Adipocyte (in vitro differentiated cells): ENCODE measurements at regions not wholly inside any gene's neighbourhood (a gene's known extent, or its start where the extent isn't known, plus 50 kb on each side); places are given as distances from the start of the nearest gene placed in this dataset.
A peak's percentile ranks its signal among the peaks of the same experiment; 100 is the strongest.

ENCODE experiments used
- DNase-seq: peaks from one replicate; pipeline ENCODE4 v3.0.0-alpha.2; 2015; ENCODE audit warnings: low read depth
- H3K27me3 ChIP-seq: replicated peaks from 2 replicates; pipeline ENCODE4 v1.7.0; 2013; ENCODE audit warnings: mild to moderate bottlenecking, low read length, moderate library complexity; ENCODE audit not compliant: control insufficient read depth, insufficient read depth
- H3K36me3 ChIP-seq: 2 replicates; pipeline ENCODE4 v1.7.0; 2013; ENCODE audit warnings: low read length, mild to moderate bottlenecking, moderate library complexity; ENCODE audit not compliant: control insufficient read depth, insufficient read depth, severe bottlenecking
- H3K4me1 ChIP-seq: 2 replicates; pipeline ENCODE4 v1.7.0; 2013; ENCODE audit warnings: mild to moderate bottlenecking, low read length, moderate library complexity; ENCODE audit not compliant: control insufficient read depth, insufficient read depth
- H3K4me3 ChIP-seq: 2 replicates; pipeline ENCODE4 v1.7.0; 2013; ENCODE audit warnings: mild to moderate bottlenecking, low read length, moderate library complexity
- H3K9ac ChIP-seq: 2 replicates; pipeline ENCODE4 v1.7.0; 2013; ENCODE audit warnings: mild to moderate bottlenecking, low read length, moderate library complexity
- H3K9me3 ChIP-seq: 2 replicates; pipeline ENCODE4 v1.7.0; 2013; ENCODE audit warnings: mild to moderate bottlenecking, low read length, moderate library complexity; ENCODE audit not compliant: control insufficient read depth

- DNase-seq: no peak
- no peak overlapping the region for H3K4me3 ChIP-seq
- H3K36me3 ChIP-seq: no peaks in the 10 kb centered on the region
- no peaks in the 10 kb centered on the region for H3K27me3 ChIP-seq
- H3K4me1 ChIP-seq: no peaks in the 10 kb centered on the region
- H3K9me3 ChIP-seq: peaks cover 14% of the 10 kb centered on the region
- H3K9ac ChIP-seq: no peak overlapping the region
Measured at GRCh38 chr12:25813843-25814242, 144.6 kb upstream of the RASSF8 start.

- peaks cover 9% of the 10 kb centered on the region for H3K9me3 ChIP-seq
- H3K27me3 ChIP-seq: no peaks in the 10 kb centered on the region
- H3K36me3 ChIP-seq: no peaks in the 10 kb centered on the region
- DNase-seq: no peak
- H3K4me3 ChIP-seq: no peak overlapping the region
- H3K4me1 ChIP-seq: no peaks in the 10 kb centered on the region
- H3K9ac ChIP-seq: no peak overlapping the region
Measured at GRCh38 chr12:25816637-25817036, 141.8 kb upstream of the RASSF8 start.

DNA sequence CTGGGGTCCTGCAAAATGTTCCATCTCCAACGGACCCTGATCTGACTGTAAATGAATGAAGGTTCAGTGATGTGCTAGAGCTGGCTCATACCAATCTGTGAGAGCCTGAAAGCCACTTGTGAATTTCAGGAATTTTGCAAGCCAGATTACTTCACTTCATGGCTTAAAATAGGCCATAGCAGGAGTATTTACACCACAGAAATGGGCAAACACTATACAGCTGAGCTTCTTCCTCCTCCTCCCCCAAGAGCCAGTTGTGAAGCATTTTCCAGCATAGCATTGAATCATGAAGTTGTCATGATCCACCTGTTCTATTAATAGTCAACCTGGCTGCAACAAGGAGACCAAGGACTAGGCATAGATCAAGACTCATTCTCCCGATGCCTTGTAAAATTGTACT, 141.3 kb upstream of the RASSF8 start:
- peaks cover 9% of the 10 kb centered on the region for H3K9me3 ChIP-seq
- H3K4me1 ChIP-seq: no peaks in the 10 kb centered on the region
- no peak overlapping the region for H3K9ac ChIP-seq
- H3K36me3 ChIP-seq: no peaks in the 10 kb centered on the region
- DNase-seq: no peak
- H3K27me3 ChIP-seq: no peaks in the 10 kb centered on the region
- no peak overlapping the region for H3K4me3 ChIP-seq

GRCh38 chr12:25818596-25819390, 139.7 kb upstream of the RASSF8 start:
- H3K4me1 ChIP-seq: no peaks in the 10 kb centered on the region
- no peak overlapping the region for H3K4me3 ChIP-seq
- no peaks in the 10 kb centered on the region for H3K36me3 ChIP-seq
- DNase-seq: peak; percentile 20
- no peaks in the 10 kb centered on the region for H3K27me3 ChIP-seq
- no peak overlapping the region for H3K9ac ChIP-seq
- H3K9me3 ChIP-seq: peaks cover 9% of the 10 kb centered on the region

- no peak overlapping the region for H3K4me3 ChIP-seq
Measured at GRCh38 chr12:25819691-25820090, 138.8 kb upstream of the RASSF8 start.

DNA sequence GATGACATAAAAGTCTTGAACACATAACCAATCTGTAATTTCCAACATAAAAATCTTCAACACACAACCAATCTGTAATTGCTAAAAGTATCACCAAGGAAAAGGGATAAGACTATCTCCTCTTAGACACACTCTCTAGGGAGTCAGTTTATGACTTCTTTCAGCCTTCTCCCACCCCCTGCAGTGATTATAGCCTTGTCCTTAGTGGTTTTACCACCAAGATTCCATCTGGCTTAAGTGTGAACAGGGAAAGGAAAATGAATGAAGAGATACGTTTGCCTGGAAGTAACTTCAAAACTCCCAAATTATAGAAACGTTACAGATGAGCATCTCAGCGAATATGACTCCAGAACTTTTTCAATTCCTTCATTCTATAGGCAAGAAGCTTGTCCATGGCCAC, 136.2 kb upstream of the RASSF8 start:
- Histone ChIP-seq H3K36me3 (no peaks in the 10 kb centered on the region), H3K4me3 (no peak overlapping the region), H3K4me1 (peaks cover 13% of the 10 kb centered on the region), H3K27me3 (no peaks in the 10 kb centered on the region), H3K9me3 (peaks cover 7% of the 10 kb centered on the region), H3K9ac (no peak overlapping the region)
- no peak for DNase-seq

More at GRCh38 chr12:25819691-25820090, 138.8 kb upstream of the RASSF8 start:
- no peak overlapping the region for H3K9ac ChIP-seq
- peaks cover 9% of the 10 kb centered on the region for H3K9me3 ChIP-seq
- H3K27me3 ChIP-seq: no peaks in the 10 kb centered on the region
- H3K4me1 ChIP-seq: peaks cover 6% of the 10 kb centered on the region
- H3K36me3 ChIP-seq: no peaks in the 10 kb centered on the region
- no peak for DNase-seq

DNA sequence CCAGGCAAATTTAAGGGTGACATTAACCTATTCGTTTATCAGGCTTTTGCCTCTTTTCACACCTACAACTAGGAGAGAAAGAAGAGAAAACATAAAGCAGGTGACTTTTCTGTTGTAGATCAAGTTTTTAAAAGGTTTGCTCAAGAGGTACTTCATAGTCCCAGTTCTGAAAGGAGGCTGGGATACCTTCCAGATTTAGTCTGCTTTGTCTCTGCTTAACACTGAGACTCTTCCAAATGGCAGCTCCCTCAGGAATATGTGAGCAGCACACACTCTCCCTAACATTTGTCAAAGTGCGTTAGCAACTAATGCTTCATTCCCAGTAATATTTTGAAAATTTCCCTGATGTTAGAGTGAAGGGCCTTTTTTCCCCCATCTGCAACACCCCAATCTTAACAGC, 133.7 kb upstream of the RASSF8 start:
- Histone ChIP-seq H3K36me3 (no peaks in the 10 kb centered on the region), H3K27me3 (no peaks in the 10 kb centered on the region), H3K4me3 (peak overlapping the region; percentile 71), H3K9ac (peak overlapping the region; percentile 36), H3K4me1 (peaks cover 29% of the 10 kb centered on the region), H3K9me3 (no peaks in the 10 kb centered on the region)
- no peak for DNase-seq

GRCh38 chr12:25825446-25825845, 133.0 kb upstream of the RASSF8 start:
- H3K9me3 ChIP-seq: no peaks in the 10 kb centered on the region
- H3K27me3 ChIP-seq: no peaks in the 10 kb centered on the region
- no peak for DNase-seq
- peak overlapping the region; percentile 36 for H3K9ac ChIP-seq
- H3K36me3 ChIP-seq: no peaks in the 10 kb centered on the region
- H3K4me3 ChIP-seq: peak overlapping the region; percentile 71
- H3K4me1 ChIP-seq: peaks cover 36% of the 10 kb centered on the region

GRCh38 chr12:25827141-25827540, 131.3 kb upstream of the RASSF8 start:
- Histone ChIP-seq H3K9ac (no peak overlapping the region), H3K9me3 (no peaks in the 10 kb centered on the region), H3K4me1 (peaks cover 41% of the 10 kb centered on the region), H3K27me3 (no peaks in the 10 kb centered on the region), H3K4me3 (no peak overlapping the region), H3K36me3 (no peaks in the 10 kb centered on the region)
- no peak for DNase-seq

DNA sequence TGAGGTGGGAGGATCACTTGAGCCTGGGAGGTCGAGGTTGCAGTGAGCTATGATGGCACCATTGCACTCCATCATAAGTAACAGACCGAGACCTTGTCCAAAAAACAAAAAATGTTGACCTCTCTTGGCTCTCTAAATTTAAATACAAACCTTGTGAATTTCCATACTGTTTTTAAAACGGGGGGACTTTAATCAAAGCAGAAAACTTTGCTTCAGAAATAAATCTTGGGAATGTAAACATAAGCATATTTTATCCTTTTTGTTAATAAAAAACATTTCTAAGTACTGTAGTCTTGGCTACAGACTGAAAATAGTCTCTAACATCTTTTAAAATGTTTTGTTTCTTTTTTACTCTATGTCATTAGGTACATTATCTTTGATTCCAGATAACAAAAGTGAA, 130.7 kb upstream of the RASSF8 start:
- peak; percentile 41 for DNase-seq
- Histone ChIP-seq H3K9me3 (no peaks in the 10 kb centered on the region), H3K4me3 (no peak overlapping the region), H3K4me1 (peaks cover 41% of the 10 kb centered on the region), H3K9ac (no peak overlapping the region), H3K36me3 (no peaks in the 10 kb centered on the region), H3K27me3 (no peaks in the 10 kb centered on the region)

GRCh38 chr12:25828188-25828587, 130.3 kb upstream of the RASSF8 start:
- no peak overlapping the region for H3K4me3 ChIP-seq
- no peaks in the 10 kb centered on the region for H3K9me3 ChIP-seq
- no peak overlapping the region for H3K9ac ChIP-seq

DNA sequence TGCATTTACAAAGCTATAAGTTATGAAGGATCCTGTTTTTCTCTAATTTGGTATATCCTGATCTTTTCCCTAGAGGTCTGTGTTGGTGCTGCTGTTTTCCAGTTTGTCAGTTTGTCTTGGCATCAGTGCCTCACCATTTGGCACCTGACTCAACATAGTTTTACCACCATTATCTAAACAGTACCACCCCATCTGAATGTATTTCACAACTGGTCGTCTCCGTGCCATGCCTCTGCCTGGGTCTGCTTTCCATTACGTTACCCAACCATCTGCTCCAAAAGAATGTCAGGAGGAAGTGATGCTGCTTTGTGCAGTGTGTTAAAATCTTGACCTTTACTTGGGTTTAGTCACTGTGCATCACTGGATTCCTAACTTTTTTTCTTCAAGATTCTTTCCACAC, 129.3 kb upstream of the RASSF8 start:
- DNase-seq: peak; percentile 98
- Histone ChIP-seq H3K4me3 (no peak overlapping the region), H3K27me3 (no peaks in the 10 kb centered on the region), H3K36me3 (no peaks in the 10 kb centered on the region), H3K4me1 (peaks cover 41% of the 10 kb centered on the region), H3K9me3 (no peaks in the 10 kb centered on the region), H3K9ac (peak overlapping the region; percentile 8)

More at GRCh38 chr12:25828188-25828587, 130.3 kb upstream of the RASSF8 start:
- DNase-seq: peak; percentile 35
- Histone ChIP-seq H3K4me1 (peaks cover 41% of the 10 kb centered on the region), H3K27me3 (no peaks in the 10 kb centered on the region), H3K36me3 (no peaks in the 10 kb centered on the region)
